H1 (cell line): ENCODE measurements at regions not wholly inside any gene's neighbourhood (a gene's known extent, or its start where the extent isn't known, plus 50 kb on each side); places are given as distances from the start of the nearest gene placed in this dataset.

Experiments
- CTCF ChIA-PET: fragments of 300-600 bp; sonication (Branson Sonifier 250); formaldehyde crosslinking; loops from one replicate; lab custom pipeline; 2021; ENCODE audit not compliant: partially characterized antibody; lab: Charles Lee
- POLR2A ChIA-PET: fragments of 300-600 bp; sonication (Branson Sonifier 250); formaldehyde crosslinking; loops from one replicate; lab custom pipeline; 2021; ENCODE audit warnings: inconsistent platforms; ENCODE audit not compliant: partially characterized antibody; lab: Charles Lee
- DNase-seq, 2 experiments: peaks; one replicate each; pipeline versions ENCODE4 v3.0.0 to v3.0.0-alpha.2; 2010 to 2022; ENCODE audit warnings: low spot score in 2 of 2, low read depth in 1 of 2, mixed read lengths in 1 of 2
- FAIRE-seq: peaks from 2 replicates; lab custom pipeline; 2011; peaks lifted over from hg19 to GRCh38; lab: Jason Lieb, UNC
- H2AFZ ChIP-seq: 2 replicates; pipeline ENCODE4 v1.8.1; 2012; ENCODE audit warnings: low read length, inconsistent platforms
- H2AK5ac ChIP-seq: 2 replicates; pipeline ENCODE4 v1.6.1; 2013; ENCODE audit warnings: low read depth, low read length
- H2BK120ac ChIP-seq: replicated peaks from 2 replicates; pipeline ENCODE3; 2013; ENCODE audit warnings: low read depth, low read length, inconsistent platforms
- H2BK12ac ChIP-seq: 2 replicates; pipeline ENCODE4 v1.6.1; 2013; ENCODE audit warnings: low read depth, low read length
- H2BK15ac ChIP-seq: 2 replicates; pipeline ENCODE4 v1.6.1; 2013; ENCODE audit warnings: low read length
- H2BK20ac ChIP-seq: 2 replicates; pipeline ENCODE4 v1.6.1; 2013; ENCODE audit warnings: low read length
- H2BK5ac ChIP-seq: 2 replicates; pipeline ENCODE4 v1.6.1; 2013; ENCODE audit warnings: low read depth, low read length
- H3K14ac ChIP-seq: 2 replicates; pipeline ENCODE4 v1.6.1; 2013; ENCODE audit warnings: inconsistent platforms; ENCODE audit not compliant: insufficient read length
- H3K18ac ChIP-seq: 2 replicates; pipeline ENCODE4 v1.6.1; 2013; ENCODE audit warnings: low read length; ENCODE audit errors: extremely low read depth
- H3K23ac ChIP-seq: 2 replicates; pipeline ENCODE4 v1.6.1; 2013; ENCODE audit warnings: inconsistent platforms; ENCODE audit not compliant: insufficient read length
- H3K23me2 ChIP-seq: 2 replicates; pipeline ENCODE4 v1.6.1; 2013; ENCODE audit warnings: low read depth, low read length
- H3K27ac ChIP-seq: 2 replicates; pipeline ENCODE4 v1.6.1; 2011; ENCODE audit warnings: low read depth, low read length, inconsistent platforms
- H3K27me3 ChIP-seq, 4 experiments: replicated peaks in 1 of 4; 1 replicate in 1 of 4; 2 replicates in 3 of 4; pipeline versions ENCODE4 v1.6.1 to v1.8.1; 2011 to 2013; ENCODE audit warnings: low read length in 3 of 4, mild to moderate bottlenecking in 3 of 4, inconsistent platforms in 2 of 4, mixed read lengths in 2 of 4, moderate library complexity in 1 of 4; ENCODE audit not compliant: control insufficient read depth in 3 of 4, insufficient read depth in 3 of 4; ENCODE audit errors: extremely low read depth in 1 of 4
- H3K36me3 ChIP-seq, 4 experiments: 2 replicates each; pipeline versions ENCODE4 v1.6.1 to v1.8.1; 2011 to 2013; ENCODE audit warnings: mild to moderate bottlenecking in 4 of 4, low read length in 3 of 4, moderate library complexity in 2 of 4, control low read depth in 1 of 4, inconsistent platforms in 1 of 4; ENCODE audit not compliant: insufficient read depth in 4 of 4, control insufficient read depth in 2 of 4
- H3K4ac ChIP-seq: replicated peaks from 2 replicates; pipeline ENCODE3; 2013; ENCODE audit warnings: low read length, low read depth, mixed read lengths, inconsistent platforms; ENCODE audit not compliant: insufficient read length
- H3K4me1 ChIP-seq, 4 experiments: replicated peaks in 1 of 4; 1 replicate in 1 of 4; 2 replicates in 3 of 4; pipeline versions ENCODE4 v1.6.1 to v1.8.1; 2011 to 2013; ENCODE audit warnings: low read length in 3 of 4, inconsistent platforms in 2 of 4, mixed read lengths in 1 of 4; ENCODE audit not compliant: insufficient read depth in 4 of 4, control insufficient read depth in 3 of 4
- H3K4me2 ChIP-seq, 2 experiments: 2 replicates each; pipeline versions ENCODE4 v1.6.1 to v1.8.1; 2011 to 2013; ENCODE audit warnings: low read depth in 2 of 2, low read length in 2 of 2, control low read depth in 1 of 2, inconsistent platforms in 1 of 2, mild to moderate bottlenecking in 1 of 2; ENCODE audit not compliant: insufficient read depth in 1 of 2
- H3K4me3 ChIP-seq, 4 experiments: fragments of 200-600, 300-600 bp in 1 of 4; sonication (generic), shearing (Covaris generic), sonication (Bioruptor Twin) in 1 of 4; 2 replicates each; pipeline versions ENCODE4 v1.5.1 to v1.8.1; 2011 to 2016; ENCODE audit warnings: low read length in 4 of 4, low read depth in 3 of 4, control low read depth in 2 of 4, inconsistent platforms in 2 of 4, mild to moderate bottlenecking in 2 of 4, mixed read lengths in 1 of 4, moderate library complexity in 1 of 4; ENCODE audit not compliant: insufficient read depth in 2 of 4; ENCODE audit errors: extremely low read depth in 1 of 4
- H3K56ac ChIP-seq: replicated peaks from 2 replicates; pipeline ENCODE3; 2013; ENCODE audit warnings: low read depth, mild to moderate bottlenecking, mixed read lengths, low read length, inconsistent platforms; ENCODE audit not compliant: insufficient read length
- H3K79me1 ChIP-seq: 2 replicates; pipeline ENCODE4 v1.6.1; 2013; ENCODE audit warnings: low read depth, low read length, control low read depth
- H3K79me2 ChIP-seq, 2 experiments: 2 replicates each; pipeline versions ENCODE4 v1.6.1 to v1.8.1; 2012 to 2013; ENCODE audit warnings: low read length in 2 of 2, mild to moderate bottlenecking in 2 of 2, inconsistent platforms in 1 of 2; ENCODE audit not compliant: insufficient read depth in 2 of 2, control insufficient read depth in 1 of 2
- H3K9ac ChIP-seq, 4 experiments: replicated peaks in 1 of 4; 1 replicate in 1 of 4; 2 replicates in 3 of 4; pipeline versions ENCODE4 v1.6.1 to v1.8.1; 2011 to 2013; ENCODE audit warnings: low read depth in 3 of 4, low read length in 3 of 4, control low read depth in 2 of 4, mild to moderate bottlenecking in 2 of 4, moderate library complexity in 2 of 4, inconsistent platforms in 1 of 4; ENCODE audit errors: extremely low read depth in 1 of 4
- H3K9me3 ChIP-seq, 2 experiments: 2 replicates each; pipeline versions ENCODE4 v1.6.1 to v1.8.1; 2012 to 2013; ENCODE audit warnings: mild to moderate bottlenecking in 2 of 2, moderate library complexity in 2 of 2, control low read depth in 1 of 2, inconsistent platforms in 1 of 2, low read depth in 1 of 2, low read length in 1 of 2, mixed read lengths in 1 of 2; ENCODE audit not compliant: insufficient read depth in 2 of 2
- H4K20me1 ChIP-seq, 2 experiments: replicated peaks in 1 of 2; 2 replicates each; pipeline versions ENCODE3 to v1.8.1; 2011 to 2013; ENCODE audit warnings: inconsistent platforms in 2 of 2, low read length in 2 of 2, mild to moderate bottlenecking in 1 of 2; ENCODE audit not compliant: insufficient read depth in 2 of 2, control insufficient read depth in 1 of 2
- H4K5ac ChIP-seq: 2 replicates; pipeline ENCODE4 v1.6.1; 2013; ENCODE audit warnings: low read length, low read depth, mixed read lengths, inconsistent platforms; ENCODE audit not compliant: insufficient read length
- H4K8ac ChIP-seq: 2 replicates; pipeline ENCODE4 v1.8.0; 2013; ENCODE audit warnings: mild to moderate bottlenecking, moderate library complexity, low read length, inconsistent platforms; ENCODE audit not compliant: insufficient read depth; ENCODE audit errors: extremely low read depth
- H4K91ac ChIP-seq: replicated peaks from 2 replicates; pipeline ENCODE3; 2013; ENCODE audit warnings: low read length, mixed read lengths, inconsistent platforms; ENCODE audit not compliant: insufficient read length
- CREB1 ChIP-seq: IDR thresholded peaks from 2 replicates; pipeline ENCODE4 v1.6.1; 2012; ENCODE audit warnings: inconsistent platforms
- RNF2 ChIP-seq: fragments of 200-900, 300-1000 bp; sonication (generic); IDR thresholded peaks from 2 replicates; pipeline ENCODE4 v1.7.1; 2016; ENCODE audit warnings: borderline replicate concordance, low read depth, mild to moderate bottlenecking, antibody characterized with exemption, low read length; ENCODE audit not compliant: poor library complexity, severe bottlenecking; ENCODE audit errors: missing control alignments
- RXRA ChIP-seq: IDR thresholded peaks from 2 replicates; pipeline ENCODE4 v1.6.1; 2011; ENCODE audit warnings: low read depth, mild to moderate bottlenecking, low read length, moderate library complexity; ENCODE audit not compliant: insufficient read depth
- SRF ChIP-seq: IDR thresholded peaks from 2 replicates; pipeline ENCODE4 v1.6.1; 2011; ENCODE audit warnings: mild to moderate bottlenecking, low read depth, low read length, moderate library complexity
- ZNF274 ChIP-seq: IDR thresholded peaks from 2 replicates; pipeline ENCODE4 v1.7.0; 2012; ENCODE audit warnings: low read length, borderline replicate concordance; ENCODE audit errors: extremely low read depth

- Histone ChIP-seq H3K4me2 (no peak overlapping the region), H3K14ac (no peak overlapping the region), H4K8ac (no peak overlapping the region), H2BK5ac (no peak overlapping the region), H4K20me1 (no peaks in the 10 kb centered on the region), H2AFZ (no peak overlapping the region), H3K56ac (no peak overlapping the region), H3K4me1 (peaks cover 0 to 5% (median 2%) of the 10 kb centered on the region in 4 experiments; a peak in 4 of 7 replicates), H3K79me2 (no peaks in the 10 kb centered on the region), H3K36me3 (no peaks in the 10 kb centered on the region), H2BK15ac (no peak overlapping the region), H4K5ac (no peak overlapping the region), H2BK120ac (no peak overlapping the region), H2BK20ac (no peak overlapping the region), H3K9me3 (no peaks in the 10 kb centered on the region), H3K23ac (no peak overlapping the region), H3K18ac (no peak overlapping the region), H2AK5ac (no peak overlapping the region), H3K4me3 (no peak overlapping the region), H3K27ac (no peak overlapping the region), H3K27me3 (no peaks in the 10 kb centered on the region), H3K9ac (no peak overlapping the region), H3K23me2 (no peaks in the 10 kb centered on the region), H4K91ac (no peak overlapping the region), H3K4ac (no peak overlapping the region), H2BK12ac (no peak overlapping the region), H3K79me1 (no peaks in the 10 kb centered on the region)
- no peak for FAIRE-seq
- no peak for TF ChIP-seq RXRA
- TF ChIP-seq ZNF274: no peak
- TF ChIP-seq CREB1: no peak
- TF ChIP-seq SRF: no peak
- TF ChIP-seq RNF2: no peak
- CTCF ChIA-PET: no interaction called here
- POLR2A ChIA-PET: no interaction called here
- DNase-seq: no peak
Measured at GRCh38 chr7:21346297-21346696, 81.6 kb upstream of the SP4 start.
